Activated CD4-positive, alpha-beta T cell treated with anti-CD3 and anti-CD28 coated beads, Interleukin-2, amount 50 U/mL, for 1 hour (primary cell): ENCODE measurements at regions not wholly inside any gene's neighbourhood (a gene's known extent, or its start where the extent isn't known, plus 50 kb on each side); places are given as distances from the start of the nearest gene placed in this dataset.

Experiments used
- DNase-seq: peaks from one replicate; pipeline ENCODE4 v3.0.0-alpha.2; 2020

DNA sequence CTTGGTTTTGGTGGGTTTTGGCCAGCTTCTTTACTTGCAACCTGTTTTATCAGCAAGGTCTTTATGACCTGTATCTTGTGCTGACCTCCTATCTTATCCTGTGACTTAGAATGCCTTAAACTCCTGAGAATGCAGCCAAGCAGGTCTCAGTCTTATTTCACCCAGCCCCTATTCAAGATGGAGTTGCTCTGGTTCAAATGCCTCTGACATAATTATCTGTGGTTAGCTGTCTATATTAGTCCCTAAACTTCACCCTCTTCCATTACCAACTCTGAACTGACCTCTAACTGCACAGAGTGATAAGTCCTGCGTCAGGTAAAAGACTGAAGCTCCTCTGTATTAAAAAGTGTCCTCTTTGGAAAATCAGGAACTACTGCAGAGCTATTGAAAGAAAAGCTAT is 61.9 kb upstream of the CD96 start:
- no peak for DNase-seq

GRCh38 chr3:111481551-111481950 is 60.4 kb upstream of the CD96 start:
- no peak for DNase-seq

DNA sequence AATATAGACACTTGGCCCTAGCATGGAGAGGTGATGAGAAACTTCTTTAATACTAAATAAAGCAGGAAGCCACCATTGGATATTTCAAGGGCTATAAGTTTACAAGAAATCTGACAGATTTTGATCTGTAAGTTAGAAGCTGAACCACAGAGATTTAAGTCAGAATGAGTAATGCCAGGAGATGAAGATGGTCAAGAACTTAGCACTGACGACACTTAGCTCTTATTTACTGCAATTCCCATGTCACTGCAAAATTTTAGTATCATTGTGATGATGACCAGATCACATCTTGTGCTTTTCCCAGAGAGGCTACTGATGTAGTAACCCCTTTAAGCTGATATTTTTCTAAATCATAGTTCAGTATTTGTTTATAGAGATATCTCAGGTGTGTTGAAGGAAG is 59.4 kb upstream of the CD96 start:
- DNase-seq: no peak

- no peak for DNase-seq
Measured at GRCh38 chr3:111485086-111485485, 56.9 kb upstream of the CD96 start.
